ENCODE measurements at regions not wholly inside any gene's neighbourhood (a gene's known extent, or its start where the extent isn't known, plus 50 kb on each side); places are given as distances from the start of the nearest gene placed in this dataset.

- TF ChIP-seq MXI1 (IDR thresholded peaks at IDR 0.05; ENCODE audit: low read depth, low read length) (no peak), CTCF (IDR thresholded peaks at IDR 0.05) (no peak), USF1 (IDR thresholded peaks at IDR 0.05; ENCODE audit: borderline replicate concordance, low read depth) (no peak), CHD2 (IDR thresholded peaks at IDR 0.05; ENCODE audit: low read length, partially characterized antibody) (no peak), EP300 (IDR thresholded peaks at IDR 0.05; ENCODE audit: borderline replicate concordance in 1 of 2, low read depth in 1 of 2, low read length in 1 of 2) (no peak), EZH2phosphoT487 (IDR thresholded peaks at IDR 0.05; ENCODE audit: borderline replicate concordance, low read depth) (no peak), GATA2 (CRISPR knock-in tag; IDR thresholded peaks at IDR 0.05) (no peak), TAF1 (IDR thresholded peaks at IDR 0.05; ENCODE audit: borderline replicate concordance, low read depth, low read length) (no peak), POLR2AphosphoS5 (IDR thresholded peaks at IDR 0.05; ENCODE audit: low read depth, low read length) (no peak), NRF1 (IDR thresholded peaks at IDR 0.05; ENCODE audit: low read depth, low read length) (no peak), TEAD4 (IDR thresholded peaks at IDR 0.05; ENCODE audit: borderline replicate concordance, insufficient read depth) (no peak)
- TF ChIP-seq, protein P1, sequence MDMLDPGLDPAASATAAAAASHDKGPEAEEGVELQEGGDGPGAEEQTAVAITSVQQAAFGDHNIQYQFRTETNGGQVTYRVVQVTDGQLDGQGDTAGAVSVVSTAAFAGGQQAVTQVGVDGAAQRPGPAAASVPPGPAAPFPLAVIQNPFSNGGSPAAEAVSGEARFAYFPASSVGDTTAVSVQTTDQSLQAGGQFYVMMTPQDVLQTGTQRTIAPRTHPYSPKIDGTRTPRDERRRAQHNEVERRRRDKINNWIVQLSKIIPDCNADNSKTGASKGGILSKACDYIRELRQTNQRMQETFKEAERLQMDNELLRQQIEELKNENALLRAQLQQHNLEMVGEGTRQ (IDR thresholded peaks at IDR 0.05; ENCODE audit: borderline replicate concordance, low read depth, low read length), result no peak
- TF ChIP-seq, protein P2, sequence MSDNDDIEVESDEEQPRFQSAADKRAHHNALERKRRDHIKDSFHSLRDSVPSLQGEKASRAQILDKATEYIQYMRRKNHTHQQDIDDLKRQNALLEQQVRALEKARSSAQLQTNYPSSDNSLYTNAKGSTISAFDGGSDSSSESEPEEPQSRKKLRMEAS (IDR thresholded peaks at IDR 0.05; ENCODE audit: low read depth), result no peak
These were observed 144.5 kb downstream of the RPLP1 start for GRCh38 chr15:69597061-69597592.

Measured in SK-N-SH (cell line).